ENCODE measurements at regions not wholly inside any gene's neighbourhood (a gene's known extent, or its start where the extent isn't known, plus 50 kb on each side); places are given as distances from the start of the nearest gene placed in this dataset.
A peak's percentile ranks its signal among the peaks of the same experiment; 100 is the strongest.
"Not testable (repeated sequence)": the region's sequence is repeated elsewhere in the genome, so short reads cannot be mapped to it uniquely, and the experiment has no call there.

DNA sequence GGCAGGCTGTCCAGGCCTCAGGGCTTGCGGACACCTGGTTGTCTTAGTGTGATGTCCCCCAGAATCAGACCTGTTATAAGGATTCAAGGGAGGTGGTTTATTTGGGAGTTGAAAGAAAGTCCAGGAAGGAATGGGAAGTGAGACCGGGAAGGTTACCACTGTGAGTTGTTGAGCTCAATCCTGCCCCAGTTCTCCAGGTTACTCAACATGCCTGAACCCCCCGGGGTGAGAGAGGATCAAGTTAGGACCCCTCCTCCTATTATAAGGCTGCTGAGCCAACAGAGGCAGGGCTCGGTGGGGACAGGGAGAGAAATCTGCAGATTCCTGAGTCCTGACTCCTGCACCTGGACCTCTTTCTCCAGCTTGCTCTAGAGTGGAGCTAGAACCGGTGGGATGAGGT is 86.4 kb downstream of the MRM1 start:
- no peak for TF ChIP-seq Cebpa-rat (IDR thresholded peaks at IDR 0.05)
- H3K36me3 ChIP-seq = no peaks in the 10 kb centered on the region

GRCh38 chr17:36689089-36689667 is 87.8 kb downstream of the MRM1 start:
- Histone ChIP-seq H3K4me3 (no peak overlapping the region), H3K4me2 (no peak overlapping the region), H3K27me3 (no peaks in the 10 kb centered on the region), H3K4me1 (peaks cover 0 to 12% (median 0%) of the 10 kb centered on the region in 10 experiments; a peak in 2 of 20 replicates), H3K27ac (no peak overlapping the region), H3K36me3 (no peaks in the 10 kb centered on the region), H4K20me1 (peaks cover 0 to 7% (median 0%) of the 10 kb centered on the region in 11 experiments; a peak in 3 of 22 replicates), H3K9me3 (replicated peaks in 1 of 11) (no peaks in the 10 kb centered on the region), H3K9ac (no peak overlapping the region)
- TF ChIP-seq Cebpa-rat (IDR thresholded peaks at IDR 0.05) = no peak

More for the DNA sequence above, 86.4 kb downstream of the MRM1 start:
- Histone ChIP-seq H3K27ac (no peak overlapping the region), H3K4me2 (0 out of 22 replicates have a peak overlapping the region, but pooled peaks of 2 of the 11 experiments have one; percentile 5 to 19), H3K9me3 (replicated peaks in 1 of 11) (no peaks in the 10 kb centered on the region), H3K27me3 (no peaks in the 10 kb centered on the region), H3K9ac (no peak overlapping the region), H3K4me1 (peaks cover 0 to 12% (median 0%) of the 10 kb centered on the region in 10 experiments; a peak in 2 of 20 replicates), H4K20me1 (peaks cover 0 to 7% (median 0%) of the 10 kb centered on the region in 11 experiments; a peak in 3 of 22 replicates), H3K4me3 (no peak overlapping the region)

GRCh38 chr17:36690190-36690589 is 88.8 kb downstream of the MRM1 start:
- no peak for TF ChIP-seq Cebpa-rat (IDR thresholded peaks at IDR 0.05)
- H3K9ac ChIP-seq = no peak overlapping the region
- H3K27ac ChIP-seq = no peak overlapping the region
- no peak overlapping the region for H3K4me2 ChIP-seq
- peaks cover 0 to 7% (median 0%) of the 10 kb centered on the region in 11 experiments; a peak in 3 of 22 replicates for H4K20me1 ChIP-seq
- H3K27me3 ChIP-seq = no peaks in the 10 kb centered on the region
- H3K4me3 ChIP-seq = no peak overlapping the region
- no peaks in the 10 kb centered on the region for H3K9me3 ChIP-seq (replicated peaks in 1 of 11)
- H3K4me1 ChIP-seq = peaks cover 0 to 12% (median 0%) of the 10 kb centered on the region in 10 experiments; a peak in 2 of 20 replicates
- H3K36me3 ChIP-seq = no peaks in the 10 kb centered on the region

DNA sequence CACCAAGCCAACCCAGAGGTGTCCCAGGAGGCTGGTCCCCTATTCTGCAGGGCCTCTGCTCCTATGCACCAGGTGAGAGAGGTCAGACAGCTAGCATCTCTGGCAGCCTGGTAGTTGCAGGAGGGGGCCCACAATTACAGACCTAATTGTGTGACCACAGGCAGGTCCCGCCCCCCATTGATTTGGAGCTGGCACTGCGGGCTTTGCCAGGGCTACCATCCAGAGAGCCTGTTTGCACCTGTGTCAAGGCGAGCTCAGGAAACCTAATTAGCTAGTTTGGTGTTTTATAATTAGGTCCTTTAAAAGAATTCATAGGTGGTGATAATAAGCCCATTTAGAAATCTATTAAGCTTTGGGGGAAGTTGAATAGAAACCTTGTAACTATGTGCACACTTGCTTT is 90.2 kb downstream of the MRM1 start:
- no peaks in the 10 kb centered on the region for H3K36me3 ChIP-seq
- H3K27ac ChIP-seq = no peak overlapping the region
- no peak overlapping the region for H3K9ac ChIP-seq
- no peaks in the 10 kb centered on the region for H3K9me3 ChIP-seq (replicated peaks in 1 of 11)
- peaks cover 0 to 12% (median 0%) of the 10 kb centered on the region in 10 experiments; a peak in 2 of 20 replicates for H3K4me1 ChIP-seq
- H3K4me2 ChIP-seq = no peak overlapping the region
- no peaks in the 10 kb centered on the region for H3K27me3 ChIP-seq
- H3K4me3 ChIP-seq = no peak overlapping the region
- H4K20me1 ChIP-seq = peaks cover 0 to 7% (median 0%) of the 10 kb centered on the region in 11 experiments; a peak in 3 of 22 replicates
- no peak for TF ChIP-seq Cebpa-rat (IDR thresholded peaks at IDR 0.05)

DNA sequence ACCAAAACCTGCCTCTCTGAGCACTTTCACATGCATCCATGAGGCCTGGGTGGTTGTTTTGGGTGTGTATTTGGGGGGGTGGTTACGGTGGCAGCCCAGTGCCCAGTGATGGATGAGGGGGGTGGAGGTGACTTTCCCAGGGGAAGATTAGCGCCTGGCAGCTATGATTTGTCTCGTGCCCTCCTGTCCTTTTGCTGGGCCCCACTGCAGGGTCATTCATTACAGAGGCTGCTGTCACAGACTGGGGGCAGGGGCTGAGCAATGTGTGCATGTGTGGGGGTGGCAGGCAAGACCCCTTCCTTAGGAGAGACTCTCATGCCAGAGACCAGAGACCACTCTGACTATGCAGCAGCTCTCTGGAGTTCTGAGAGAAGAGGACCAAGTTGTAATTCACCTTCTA is 93.7 kb downstream of the MRM1 start:
- Histone ChIP-seq H3K9me3 (replicated peaks in 1 of 11) (no peaks in the 10 kb centered on the region), H3K27ac (no peak overlapping the region), H3K36me3 (no peaks in the 10 kb centered on the region), H3K4me3 (no peak overlapping the region), H3K27me3 (no peaks in the 10 kb centered on the region), H4K20me1 (peaks cover 0 to 3% (median 0%) of the 10 kb centered on the region in 11 experiments; a peak in 3 of 22 replicates), H3K9ac (no peak overlapping the region), H3K4me1 (no peaks in the 10 kb centered on the region), H3K4me2 (no peak overlapping the region)
- TF ChIP-seq Cebpa-rat (IDR thresholded peaks at IDR 0.05) = no peak

- H3K4me2 ChIP-seq, H4K20me1 ChIP-seq: not testable (repeated sequence)
These were observed 94.3 kb downstream of the MRM1 start for GRCh38 chr17:36695710-36696109.

GRCh38 chr17:36696805-36697204 is 95.4 kb downstream of the MRM1 start:
- Histone ChIP-seq H3K27ac (no peak overlapping the region), H3K4me1 (no peaks in the 10 kb centered on the region), H3K9ac (no peak overlapping the region), H4K20me1 (peaks cover 0 to 5% (median 0%) of the 10 kb centered on the region in 11 experiments; a peak in 4 of 22 replicates), H3K4me3 (no peak overlapping the region), H3K4me2 (no peak overlapping the region), H3K9me3 (replicated peaks in 1 of 11) (no peaks in the 10 kb centered on the region), H3K36me3 (no peaks in the 10 kb centered on the region), H3K27me3 (no peaks in the 10 kb centered on the region)
- TF ChIP-seq Cebpa-rat (IDR thresholded peaks at IDR 0.05) = no peak

More at GRCh38 chr17:36695710-36696109, 94.3 kb downstream of the MRM1 start:
- not testable (repeated sequence) for H3K27ac ChIP-seq; H3K27me3 ChIP-seq; H3K4me1 ChIP-seq; H3K4me3 ChIP-seq; H3K9me3 ChIP-seq (replicated peaks in 1 of 11); H3K36me3 ChIP-seq; H3K9ac ChIP-seq

DNA sequence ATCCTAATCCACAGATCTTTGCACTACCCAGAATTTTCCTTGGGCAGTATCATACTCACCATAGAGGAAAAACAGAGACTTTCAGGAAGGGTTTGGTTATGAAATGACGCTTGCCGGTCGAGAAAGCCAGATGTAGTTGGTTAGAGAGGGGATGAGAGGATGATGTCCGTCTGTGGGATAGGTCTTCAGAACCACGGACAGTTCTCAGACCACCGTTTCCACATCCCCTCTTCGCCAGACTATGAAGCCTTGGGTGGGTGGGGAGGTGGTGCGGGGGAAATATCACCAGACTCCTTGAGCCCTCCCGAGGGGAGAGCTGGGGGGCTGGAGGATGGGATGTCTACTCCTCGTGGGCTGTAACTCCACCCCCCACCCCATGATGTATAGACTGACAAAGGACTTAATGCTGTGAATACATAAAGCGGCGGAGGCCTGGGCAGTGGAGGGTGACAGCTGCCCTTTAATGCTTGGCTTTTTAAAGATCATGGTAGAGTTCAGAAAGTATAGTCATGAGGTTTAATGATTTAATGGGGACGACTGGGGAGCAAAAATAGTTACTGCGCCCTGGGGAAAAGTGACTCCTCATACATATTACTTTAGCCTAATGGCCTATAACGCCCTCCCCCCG is 96.6 kb downstream of the MRM1 start:
- H3K4me2 ChIP-seq = no peak overlapping the region
- H3K27me3 ChIP-seq = no peaks in the 10 kb centered on the region
- H3K9me3 ChIP-seq (replicated peaks in 1 of 11) = no peaks in the 10 kb centered on the region
- no peak overlapping the region for H3K4me3 ChIP-seq
- TF ChIP-seq Cebpa-rat (IDR thresholded peaks at IDR 0.05) = no peak
- H3K9ac ChIP-seq = no peak overlapping the region
- peaks cover 0 to 10% (median 0%) of the 10 kb centered on the region in 11 experiments; a peak in 6 of 22 replicates for H4K20me1 ChIP-seq
- no peaks in the 10 kb centered on the region for H3K36me3 ChIP-seq
- no peak overlapping the region for H3K27ac ChIP-seq
- H3K4me1 ChIP-seq = no peaks in the 10 kb centered on the region

DNA sequence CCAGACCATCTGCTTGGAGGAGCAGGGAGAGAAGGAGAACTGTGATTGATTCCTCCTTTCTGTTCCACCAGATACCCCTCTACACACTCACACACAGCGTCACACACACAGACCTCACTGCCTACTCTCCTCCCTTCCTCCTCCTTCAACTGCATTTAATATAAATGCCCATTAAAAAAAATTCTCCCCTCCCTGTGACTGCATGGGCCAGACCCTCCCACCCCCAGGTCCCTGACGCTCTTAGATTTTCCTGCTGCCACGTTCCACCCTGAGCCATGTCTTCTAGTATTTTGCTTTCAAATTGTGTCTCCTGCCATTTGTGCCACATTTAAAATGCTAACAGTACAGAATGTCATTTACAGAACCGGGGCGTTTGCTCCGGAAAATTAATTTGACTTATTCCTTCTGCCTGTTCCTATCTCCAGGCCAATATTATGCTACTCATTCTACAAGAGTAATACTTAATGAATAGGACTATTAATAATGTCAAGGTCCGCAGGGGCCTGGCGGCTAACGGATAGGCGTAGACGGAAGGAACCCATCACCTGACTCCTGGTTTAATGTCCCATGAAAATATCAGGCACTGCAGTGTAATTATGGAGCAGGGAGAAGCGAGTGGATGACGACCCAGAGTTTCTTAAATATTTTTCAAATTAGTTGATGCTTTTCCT is 100.2 kb downstream of the MRM1 start:
- Histone ChIP-seq H3K9ac (no peak overlapping the region), H3K4me2 (no peak overlapping the region), H3K27me3 (no peaks in the 10 kb centered on the region), H3K36me3 (no peaks in the 10 kb centered on the region), H3K9me3 (replicated peaks in 1 of 11) (no peaks in the 10 kb centered on the region), H4K20me1 (peaks cover 0 to 28% (median 4%) of the 10 kb centered on the region in 11 experiments; a peak in 8 of 22 replicates), H3K4me1 (no peaks in the 10 kb centered on the region), H3K4me3 (no peak overlapping the region), H3K27ac (no peak overlapping the region)
- no peak for TF ChIP-seq Cebpa-rat (IDR thresholded peaks at IDR 0.05)
